ENCODE measurements at regions not wholly inside any gene's neighbourhood (a gene's known extent, or its start where the extent isn't known, plus 50 kb on each side); places are given as distances from the start of the nearest gene placed in this dataset.

- TF ChIP-seq CTCF (IDR thresholded peaks at IDR 0.05; ENCODE audit: extremely low read depth, missing control alignments): no peak
- DNase-seq (ENCODE audit: low spot score): no peak
Observed at GRCh38 chr6:167683028-167683862, 143.5 kb upstream of the AFDN start.

GRCh38 chr6:167684276-167685104 lies 142.2 kb upstream of the AFDN start:
- DNase-seq (ENCODE audit: low spot score): no peak
- no peak for TF ChIP-seq CTCF (IDR thresholded peaks at IDR 0.05; ENCODE audit: extremely low read depth, missing control alignments)

GRCh38 chr6:167685654-167686053 lies 141.1 kb upstream of the AFDN start:
- no peak for DNase-seq (ENCODE audit: low spot score)
- no peak for TF ChIP-seq CTCF (IDR thresholded peaks at IDR 0.05; ENCODE audit: extremely low read depth, missing control alignments)

GRCh38 chr6:167686204-167686893 lies 140.4 kb upstream of the AFDN start:
- no peak for TF ChIP-seq CTCF (IDR thresholded peaks at IDR 0.05; ENCODE audit: extremely low read depth, missing control alignments)
- no peak for DNase-seq (ENCODE audit: low spot score)

GRCh38 chr6:167687116-167687725 lies 139.5 kb upstream of the AFDN start:
- no peak for DNase-seq (ENCODE audit: low spot score)

GRCh38 chr6:167688123-167688522 lies 138.6 kb upstream of the AFDN start:
- TF ChIP-seq CTCF (IDR thresholded peaks at IDR 0.05; ENCODE audit: extremely low read depth, missing control alignments): no peak
- no peak for DNase-seq (ENCODE audit: low spot score)

More at GRCh38 chr6:167687116-167687725, 139.5 kb upstream of the AFDN start:
- no peak for TF ChIP-seq CTCF (IDR thresholded peaks at IDR 0.05; ENCODE audit: extremely low read depth, missing control alignments)

Measured in GM20000 (cell line).